NCI-H2196 (cell line): ENCODE measurements at regions not wholly inside any gene's neighbourhood (a gene's known extent, or its start where the extent isn't known, plus 50 kb on each side); places are given as distances from the start of the nearest gene placed in this dataset.

Source experiments
- DNase-seq: peaks from one replicate; lab custom pipeline; 2025; ENCODE audit not compliant: unreplicated experiment; lab: John Stamatoyannopoulos, UW

- no peak for DNase-seq
These were observed 245.6 kb upstream of the GOLIM4 start for GRCh38 chr3:168341192-168341815.

- DNase-seq = no peak
These were observed 242.4 kb upstream of the GOLIM4 start for GRCh38 chr3:168338161-168338560.

- no peak for DNase-seq
These were observed 240.6 kb upstream of the GOLIM4 start for GRCh38 chr3:168336276-168336675.

- DNase-seq = no peak
These were observed 237.7 kb upstream of the GOLIM4 start for GRCh38 chr3:168333410-168333935.

GRCh38 chr3:168331756-168332155, 236.0 kb upstream of the GOLIM4 start:
- no peak for DNase-seq

- DNase-seq = no peak
These were observed 235.3 kb upstream of the GOLIM4 start for GRCh38 chr3:168330983-168331382.

- DNase-seq = no peak
These were observed 232.1 kb upstream of the GOLIM4 start for GRCh38 chr3:168327856-168328255.

GRCh38 chr3:168325684-168326083, 230.0 kb upstream of the GOLIM4 start:
- DNase-seq = no peak

- no peak for DNase-seq
These were observed 227.2 kb upstream of the GOLIM4 start for GRCh38 chr3:168322941-168323340.

GRCh38 chr3:168314166-168314565, 218.4 kb upstream of the GOLIM4 start:
- DNase-seq = no peak

GRCh38 chr3:168312984-168313383, 217.3 kb upstream of the GOLIM4 start:
- DNase-seq = no peak

GRCh38 chr3:168307893-168308292, 212.2 kb upstream of the GOLIM4 start:
- no peak for DNase-seq

- no peak for DNase-seq
These were observed 199.3 kb upstream of the GOLIM4 start for GRCh38 chr3:168295027-168295426.

GRCh38 chr3:168292296-168292695, 196.6 kb upstream of the GOLIM4 start:
- no peak for DNase-seq

GRCh38 chr3:168289471-168290008, 193.8 kb upstream of the GOLIM4 start:
- DNase-seq = no peak

GRCh38 chr3:168288511-168289401, 193.0 kb upstream of the GOLIM4 start:
- DNase-seq = no peak

GRCh38 chr3:168285506-168285905, 189.8 kb upstream of the GOLIM4 start:
- DNase-seq = no peak

- no peak for DNase-seq
These were observed 189.0 kb upstream of the GOLIM4 start for GRCh38 chr3:168284728-168285127.

GRCh38 chr3:168275662-168276061, 179.9 kb upstream of the GOLIM4 start:
- DNase-seq = no peak

- no peak for DNase-seq
These were observed 178.2 kb upstream of the GOLIM4 start for GRCh38 chr3:168273917-168274316.

- DNase-seq = no peak
These were observed 177.3 kb upstream of the GOLIM4 start for GRCh38 chr3:168273036-168273435.
